ENCODE measurements at regions not wholly inside any gene's neighbourhood (a gene's known extent, or its start where the extent isn't known, plus 50 kb on each side); places are given as distances from the start of the nearest gene placed in this dataset.

GRCh38 chr2:103798291-103798690 is 1036.5 kb downstream of the TMEM182 start:
- TF ChIP-seq, protein P1, sequence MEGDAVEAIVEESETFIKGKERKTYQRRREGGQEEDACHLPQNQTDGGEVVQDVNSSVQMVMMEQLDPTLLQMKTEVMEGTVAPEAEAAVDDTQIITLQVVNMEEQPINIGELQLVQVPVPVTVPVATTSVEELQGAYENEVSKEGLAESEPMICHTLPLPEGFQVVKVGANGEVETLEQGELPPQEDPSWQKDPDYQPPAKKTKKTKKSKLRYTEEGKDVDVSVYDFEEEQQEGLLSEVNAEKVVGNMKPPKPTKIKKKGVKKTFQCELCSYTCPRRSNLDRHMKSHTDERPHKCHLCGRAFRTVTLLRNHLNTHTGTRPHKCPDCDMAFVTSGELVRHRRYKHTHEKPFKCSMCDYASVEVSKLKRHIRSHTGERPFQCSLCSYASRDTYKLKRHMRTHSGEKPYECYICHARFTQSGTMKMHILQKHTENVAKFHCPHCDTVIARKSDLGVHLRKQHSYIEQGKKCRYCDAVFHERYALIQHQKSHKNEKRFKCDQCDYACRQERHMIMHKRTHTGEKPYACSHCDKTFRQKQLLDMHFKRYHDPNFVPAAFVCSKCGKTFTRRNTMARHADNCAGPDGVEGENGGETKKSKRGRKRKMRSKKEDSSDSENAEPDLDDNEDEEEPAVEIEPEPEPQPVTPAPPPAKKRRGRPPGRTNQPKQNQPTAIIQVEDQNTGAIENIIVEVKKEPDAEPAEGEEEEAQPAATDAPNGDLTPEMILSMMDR (IDR thresholded peaks at IDR 0.05; ENCODE audit: poor library complexity, severe bottlenecking) = no peak
- TF ChIP-seq RAD21 (conservative IDR thresholded peaks at IDR 0.05) (no peak), SMC3 (conservative IDR thresholded peaks at IDR 0.05; ENCODE audit: poor library complexity) (no peak), EP300 (conservative IDR thresholded peaks at IDR 0.05; ENCODE audit: poor library complexity, severe bottlenecking) (no peak), POLR2AphosphoS5 (IDR thresholded peaks at IDR 0.05) (no peak), TAF1 (IDR thresholded peaks at IDR 0.05; ENCODE audit: low read depth) (no peak), EZH2 (IDR thresholded peaks at IDR 0.05; ENCODE audit: borderline replicate concordance, insufficient read depth, low read length, poor library complexity, severe bottlenecking) (no peak)
